WTC11 (cell line): ENCODE measurements at regions not wholly inside any gene's neighbourhood (a gene's known extent, or its start where the extent isn't known, plus 50 kb on each side); places are given as distances from the start of the nearest gene placed in this dataset.

Source experiments
- ATAC-seq: fragments of 200-7000 bp; cut with Tn5 transposase; 2 replicates; pipeline ENCODE4 v1.10.0; 2021; ENCODE audit warnings: mild to moderate bottlenecking, moderate library complexity
- CTCF ChIA-PET: fragments of 300-600 bp; sonication (Branson Sonifier 250); formaldehyde crosslinking; loops from one replicate; lab custom pipeline; 2021; ENCODE audit warnings: antibody characterized with exemption; lab: Charles Lee
- POLR2A ChIA-PET: fragments of 350-600 bp; sonication (Branson Sonifier 250); formaldehyde crosslinking; loops from one replicate; lab custom pipeline; 2021; ENCODE audit warnings: antibody characterized with exemption; lab: Charles Lee
- DNase-seq: peaks from one replicate; pipeline ENCODE4 v3.0.0; 2021; ENCODE audit warnings: low spot score
- H3K27ac Mint-ChIP-seq: 2 replicates; pipeline ENCODE4 v1.8.0; 2021; ENCODE audit warnings: mixed read lengths
- H3K27me3 Mint-ChIP-seq: 2 replicates; pipeline ENCODE4 v1.8.0; 2021; ENCODE audit warnings: low read depth, mild to moderate bottlenecking, moderate library complexity, mixed read lengths
- H3K36me3 Mint-ChIP-seq: 2 replicates; pipeline ENCODE4 v1.8.0; 2021; ENCODE audit warnings: mixed read lengths
- H3K4me1 Mint-ChIP-seq: 2 replicates; pipeline ENCODE4 v1.8.0; 2022; ENCODE audit warnings: mixed read lengths
- H3K4me3 Mint-ChIP-seq: 2 replicates; pipeline ENCODE4 v1.8.0; 2021; ENCODE audit warnings: mild to moderate bottlenecking, moderate library complexity, mixed read lengths
- H3K9me3 Mint-ChIP-seq: 2 replicates; pipeline ENCODE4 v1.8.0; 2021; ENCODE audit warnings: mixed read lengths
- ESRRA ChIP-seq: sonication (generic); formaldehyde crosslinking; IDR thresholded peaks from 2 replicates; pipeline ENCODE4 v1.8.1; 2022; ENCODE audit warnings: mild to moderate bottlenecking, missing genetic modification reagents, borderline replicate concordance
- FOXP1 ChIP-seq: sonication (generic); formaldehyde crosslinking; IDR thresholded peaks from 2 replicates; pipeline ENCODE4 v1.8.0; 2022; ENCODE audit warnings: missing genetic modification reagents, mild to moderate bottlenecking, moderate library complexity, borderline replicate concordance
- JUN ChIP-seq: sonication (generic); formaldehyde crosslinking; IDR thresholded peaks from 2 replicates; pipeline ENCODE4 v1.8.0; 2023; ENCODE audit warnings: mild to moderate bottlenecking, missing genetic modification reagents
- RORB ChIP-seq: fragments of 250-450 bp; sonication (Bioruptor Pico); IDR thresholded peaks from 2 replicates; pipeline ENCODE4 v1.9.0; 2021; ENCODE audit warnings: mild to moderate bottlenecking
- TP53 ChIP-seq: sonication (generic); formaldehyde crosslinking; IDR thresholded peaks from 2 replicates; pipeline ENCODE4 v1.8.1; 2023; ENCODE audit warnings: mild to moderate bottlenecking, missing genetic modification reagents
- ZBTB21 ChIP-seq: sonication (generic); formaldehyde crosslinking; IDR thresholded peaks from 2 replicates; pipeline ENCODE4 v1.8.1; 2023; ENCODE audit warnings: mild to moderate bottlenecking, missing genetic modification reagents, borderline replicate concordance
- ZNF263 ChIP-seq: sonication (generic); formaldehyde crosslinking; IDR thresholded peaks from 2 replicates; pipeline ENCODE4 v1.8.1; 2022; ENCODE audit warnings: low read depth, mild to moderate bottlenecking, moderate library complexity, missing genetic modification reagents
- ZNF396 ChIP-seq: fragments of 250-450 bp; sonication (Bioruptor Pico); IDR thresholded peaks from 2 replicates; pipeline ENCODE4 v1.8.0; 2021; ENCODE audit warnings: mild to moderate bottlenecking, moderate library complexity, borderline replicate concordance
- TF ChIP-seq, protein P1 (sequence below): sonication (generic); formaldehyde crosslinking; IDR thresholded peaks from 2 replicates; pipeline ENCODE4 v1.8.0; 2023; ENCODE audit warnings: mild to moderate bottlenecking, missing genetic modification reagents
- TF ChIP-seq, protein P2 (sequence below): sonication (generic); formaldehyde crosslinking; IDR thresholded peaks from 2 replicates; pipeline ENCODE4 v1.8.1; 2022; ENCODE audit warnings: low read depth, mild to moderate bottlenecking, moderate library complexity, missing genetic modification reagents, borderline replicate concordance
- TF ChIP-seq, protein P3 (sequence below): sonication (generic); formaldehyde crosslinking; IDR thresholded peaks from 2 replicates; pipeline ENCODE4 v1.8.1; 2023; ENCODE audit warnings: mild to moderate bottlenecking, missing genetic modification reagents
- TF ChIP-seq, protein P4 (sequence below): sonication (generic); formaldehyde crosslinking; IDR thresholded peaks from 2 replicates; pipeline ENCODE4 v1.8.0; 2022; ENCODE audit warnings: mild to moderate bottlenecking, missing genetic modification reagents
- TF ChIP-seq, protein P5 (sequence below): sonication (generic); formaldehyde crosslinking; IDR thresholded peaks from 2 replicates; pipeline ENCODE4 v1.8.1; 2023; ENCODE audit warnings: mild to moderate bottlenecking, missing genetic modification reagents, borderline replicate concordance
- TF ChIP-seq, protein P6 (sequence below): sonication (generic); formaldehyde crosslinking; IDR thresholded peaks from 2 replicates; pipeline ENCODE4 v1.8.0; 2022; ENCODE audit warnings: mild to moderate bottlenecking, missing genetic modification reagents
- TF ChIP-seq, protein P7 (sequence below): fragments of 250-450 bp; sonication (Bioruptor Pico); IDR thresholded peaks from 2 replicates; pipeline ENCODE4 v1.8.0; 2021; ENCODE audit warnings: mild to moderate bottlenecking
- TF ChIP-seq, protein P8 (sequence below): fragments of 250-450 bp; sonication (Bioruptor Pico); IDR thresholded peaks from 2 replicates; pipeline ENCODE4 v1.9.0; 2021; ENCODE audit warnings: moderate library complexity, mild to moderate bottlenecking, inconsistent platforms, borderline replicate concordance
- TF ChIP-seq, protein P9 (sequence below): fragments of 250-450 bp; sonication (Bioruptor Pico); IDR thresholded peaks from 2 replicates; pipeline ENCODE4 v2.1.2; 2022; ENCODE audit warnings: mild to moderate bottlenecking, moderate library complexity
- TF ChIP-seq, protein P10 (sequence below): fragments of 250-450 bp; sonication (Bioruptor Pico); conservative IDR thresholded peaks from 2 replicates; pipeline ENCODE4 v1.9.0; 2021; ENCODE audit warnings: mild to moderate bottlenecking

DNA sequence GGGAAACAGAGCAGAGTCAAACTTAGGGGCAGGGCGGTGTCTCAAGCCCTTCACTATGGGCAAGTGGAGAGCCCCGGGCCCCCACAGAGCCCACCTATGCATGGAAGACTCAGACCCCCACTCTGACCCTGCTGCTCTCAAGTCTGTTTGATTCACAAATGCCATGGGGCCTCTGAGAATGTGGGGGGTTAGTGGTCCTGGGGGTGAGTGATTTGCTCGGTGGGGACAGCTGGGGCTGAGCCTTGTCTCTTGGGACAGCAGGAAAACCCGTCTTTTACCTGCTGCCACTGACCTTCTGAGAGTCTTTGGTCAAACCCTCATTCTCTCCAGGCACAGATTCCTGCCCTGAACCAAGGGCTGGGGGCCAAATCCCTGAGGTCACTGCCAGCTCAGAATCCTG is 201.0 kb upstream of the RTL1 start (continued):
- TF ChIP-seq, protein P1, sequence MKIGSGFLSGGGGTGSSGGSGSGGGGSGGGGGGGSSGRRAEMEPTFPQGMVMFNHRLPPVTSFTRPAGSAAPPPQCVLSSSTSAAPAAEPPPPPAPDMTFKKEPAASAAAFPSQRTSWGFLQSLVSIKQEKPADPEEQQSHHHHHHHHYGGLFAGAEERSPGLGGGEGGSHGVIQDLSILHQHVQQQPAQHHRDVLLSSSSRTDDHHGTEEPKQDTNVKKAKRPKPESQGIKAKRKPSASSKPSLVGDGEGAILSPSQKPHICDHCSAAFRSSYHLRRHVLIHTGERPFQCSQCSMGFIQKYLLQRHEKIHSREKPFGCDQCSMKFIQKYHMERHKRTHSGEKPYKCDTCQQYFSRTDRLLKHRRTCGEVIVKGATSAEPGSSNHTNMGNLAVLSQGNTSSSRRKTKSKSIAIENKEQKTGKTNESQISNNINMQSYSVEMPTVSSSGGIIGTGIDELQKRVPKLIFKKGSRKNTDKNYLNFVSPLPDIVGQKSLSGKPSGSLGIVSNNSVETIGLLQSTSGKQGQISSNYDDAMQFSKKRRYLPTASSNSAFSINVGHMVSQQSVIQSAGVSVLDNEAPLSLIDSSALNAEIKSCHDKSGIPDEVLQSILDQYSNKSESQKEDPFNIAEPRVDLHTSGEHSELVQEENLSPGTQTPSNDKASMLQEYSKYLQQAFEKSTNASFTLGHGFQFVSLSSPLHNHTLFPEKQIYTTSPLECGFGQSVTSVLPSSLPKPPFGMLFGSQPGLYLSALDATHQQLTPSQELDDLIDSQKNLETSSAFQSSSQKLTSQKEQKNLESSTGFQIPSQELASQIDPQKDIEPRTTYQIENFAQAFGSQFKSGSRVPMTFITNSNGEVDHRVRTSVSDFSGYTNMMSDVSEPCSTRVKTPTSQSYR (CRISPR knock-in tag), result no peak
- TF ChIP-seq, all 79 proteins: peak for 0

DNA sequence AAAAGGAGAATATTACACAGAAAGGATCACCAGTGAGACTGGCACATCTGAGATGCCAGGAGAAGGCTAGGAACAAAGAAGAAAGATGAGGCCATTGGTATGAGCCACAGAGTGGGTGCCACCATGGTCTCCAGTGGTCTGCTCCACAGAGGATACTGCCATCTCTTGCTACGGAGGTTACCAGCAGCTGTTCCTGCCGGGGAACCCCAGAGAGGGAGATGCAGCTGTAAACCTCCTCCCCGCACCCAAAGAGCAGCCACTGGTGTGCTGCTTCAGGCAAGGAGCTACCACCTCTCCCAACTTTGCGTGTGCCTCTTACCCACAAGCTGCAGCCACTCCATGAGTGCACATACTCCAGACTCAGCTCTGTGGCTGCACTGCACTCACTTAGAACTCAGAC is 201.5 kb upstream of the RTL1 start:
- H3K27ac Mint-ChIP-seq, result no peak overlapping the region
- no peak for DNase-seq
- no peak overlapping the region for H3K4me3 Mint-ChIP-seq
- CTCF ChIA-PET, result interaction anchor here (0.5 kb wide), 1 partner anchor 327 kb away, joined by 3 read pairs; no protein-coding TSS in a partner anchor
- H3K36me3 Mint-ChIP-seq, result peaks cover 4% of the 10 kb centered on the region
- ATAC-seq, result no peak
- H3K27me3 Mint-ChIP-seq, result no peaks in the 10 kb centered on the region; the same call in 1 of the 2 replicates
- H3K9me3 Mint-ChIP-seq, result peaks cover 12% of the 10 kb centered on the region
- POLR2A ChIA-PET, result no interaction called here
- 0 out of 2 replicates have a peak, but pooled peaks cover 2% of the 10 kb centered on the region for H3K4me1 Mint-ChIP-seq
- no peak for TF ChIP-seq FOXP1 (CRISPR knock-in tag)
- TF ChIP-seq, protein P2, sequence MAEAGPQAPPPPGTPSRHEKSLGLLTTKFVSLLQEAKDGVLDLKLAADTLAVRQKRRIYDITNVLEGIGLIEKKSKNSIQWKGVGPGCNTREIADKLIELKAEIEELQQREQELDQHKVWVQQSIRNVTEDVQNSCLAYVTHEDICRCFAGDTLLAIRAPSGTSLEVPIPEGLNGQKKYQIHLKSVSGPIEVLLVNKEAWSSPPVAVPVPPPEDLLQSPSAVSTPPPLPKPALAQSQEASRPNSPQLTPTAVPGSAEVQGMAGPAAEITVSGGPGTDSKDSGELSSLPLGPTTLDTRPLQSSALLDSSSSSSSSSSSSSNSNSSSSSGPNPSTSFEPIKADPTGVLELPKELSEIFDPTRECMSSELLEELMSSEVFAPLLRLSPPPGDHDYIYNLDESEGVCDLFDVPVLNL (CRISPR knock-in tag), result no peak
- TF ChIP-seq ZBTB21 (CRISPR knock-in tag), result no peak
- TF ChIP-seq, protein P3, sequence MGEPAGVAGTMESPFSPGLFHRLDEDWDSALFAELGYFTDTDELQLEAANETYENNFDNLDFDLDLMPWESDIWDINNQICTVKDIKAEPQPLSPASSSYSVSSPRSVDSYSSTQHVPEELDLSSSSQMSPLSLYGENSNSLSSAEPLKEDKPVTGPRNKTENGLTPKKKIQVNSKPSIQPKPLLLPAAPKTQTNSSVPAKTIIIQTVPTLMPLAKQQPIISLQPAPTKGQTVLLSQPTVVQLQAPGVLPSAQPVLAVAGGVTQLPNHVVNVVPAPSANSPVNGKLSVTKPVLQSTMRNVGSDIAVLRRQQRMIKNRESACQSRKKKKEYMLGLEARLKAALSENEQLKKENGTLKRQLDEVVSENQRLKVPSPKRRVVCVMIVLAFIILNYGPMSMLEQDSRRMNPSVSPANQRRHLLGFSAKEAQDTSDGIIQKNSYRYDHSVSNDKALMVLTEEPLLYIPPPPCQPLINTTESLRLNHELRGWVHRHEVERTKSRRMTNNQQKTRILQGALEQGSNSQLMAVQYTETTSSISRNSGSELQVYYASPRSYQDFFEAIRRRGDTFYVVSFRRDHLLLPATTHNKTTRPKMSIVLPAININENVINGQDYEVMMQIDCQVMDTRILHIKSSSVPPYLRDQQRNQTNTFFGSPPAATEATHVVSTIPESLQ (CRISPR knock-in tag), result no peak
- TF ChIP-seq, protein P4, sequence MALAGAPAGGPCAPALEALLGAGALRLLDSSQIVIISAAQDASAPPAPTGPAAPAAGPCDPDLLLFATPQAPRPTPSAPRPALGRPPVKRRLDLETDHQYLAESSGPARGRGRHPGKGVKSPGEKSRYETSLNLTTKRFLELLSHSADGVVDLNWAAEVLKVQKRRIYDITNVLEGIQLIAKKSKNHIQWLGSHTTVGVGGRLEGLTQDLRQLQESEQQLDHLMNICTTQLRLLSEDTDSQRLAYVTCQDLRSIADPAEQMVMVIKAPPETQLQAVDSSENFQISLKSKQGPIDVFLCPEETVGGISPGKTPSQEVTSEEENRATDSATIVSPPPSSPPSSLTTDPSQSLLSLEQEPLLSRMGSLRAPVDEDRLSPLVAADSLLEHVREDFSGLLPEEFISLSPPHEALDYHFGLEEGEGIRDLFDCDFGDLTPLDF (CRISPR knock-in tag), result no peak
- TF ChIP-seq, protein P5, sequence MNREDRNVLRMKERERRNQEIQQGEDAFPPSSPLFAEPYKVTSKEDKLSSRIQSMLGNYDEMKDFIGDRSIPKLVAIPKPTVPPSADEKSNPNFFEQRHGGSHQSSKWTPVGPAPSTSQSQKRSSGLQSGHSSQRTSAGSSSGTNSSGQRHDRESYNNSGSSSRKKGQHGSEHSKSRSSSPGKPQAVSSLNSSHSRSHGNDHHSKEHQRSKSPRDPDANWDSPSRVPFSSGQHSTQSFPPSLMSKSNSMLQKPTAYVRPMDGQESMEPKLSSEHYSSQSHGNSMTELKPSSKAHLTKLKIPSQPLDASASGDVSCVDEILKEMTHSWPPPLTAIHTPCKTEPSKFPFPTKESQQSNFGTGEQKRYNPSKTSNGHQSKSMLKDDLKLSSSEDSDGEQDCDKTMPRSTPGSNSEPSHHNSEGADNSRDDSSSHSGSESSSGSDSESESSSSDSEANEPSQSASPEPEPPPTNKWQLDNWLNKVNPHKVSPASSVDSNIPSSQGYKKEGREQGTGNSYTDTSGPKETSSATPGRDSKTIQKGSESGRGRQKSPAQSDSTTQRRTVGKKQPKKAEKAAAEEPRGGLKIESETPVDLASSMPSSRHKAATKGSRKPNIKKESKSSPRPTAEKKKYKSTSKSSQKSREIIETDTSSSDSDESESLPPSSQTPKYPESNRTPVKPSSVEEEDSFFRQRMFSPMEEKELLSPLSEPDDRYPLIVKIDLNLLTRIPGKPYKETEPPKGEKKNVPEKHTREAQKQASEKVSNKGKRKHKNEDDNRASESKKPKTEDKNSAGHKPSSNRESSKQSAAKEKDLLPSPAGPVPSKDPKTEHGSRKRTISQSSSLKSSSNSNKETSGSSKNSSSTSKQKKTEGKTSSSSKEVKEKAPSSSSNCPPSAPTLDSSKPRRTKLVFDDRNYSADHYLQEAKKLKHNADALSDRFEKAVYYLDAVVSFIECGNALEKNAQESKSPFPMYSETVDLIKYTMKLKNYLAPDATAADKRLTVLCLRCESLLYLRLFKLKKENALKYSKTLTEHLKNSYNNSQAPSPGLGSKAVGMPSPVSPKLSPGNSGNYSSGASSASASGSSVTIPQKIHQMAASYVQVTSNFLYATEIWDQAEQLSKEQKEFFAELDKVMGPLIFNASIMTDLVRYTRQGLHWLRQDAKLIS (CRISPR knock-in tag), result no peak
- TF ChIP-seq, protein P6, sequence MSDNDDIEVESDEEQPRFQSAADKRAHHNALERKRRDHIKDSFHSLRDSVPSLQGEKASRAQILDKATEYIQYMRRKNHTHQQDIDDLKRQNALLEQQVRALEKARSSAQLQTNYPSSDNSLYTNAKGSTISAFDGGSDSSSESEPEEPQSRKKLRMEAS (CRISPR knock-in tag), result no peak
- TF ChIP-seq, protein P7, sequence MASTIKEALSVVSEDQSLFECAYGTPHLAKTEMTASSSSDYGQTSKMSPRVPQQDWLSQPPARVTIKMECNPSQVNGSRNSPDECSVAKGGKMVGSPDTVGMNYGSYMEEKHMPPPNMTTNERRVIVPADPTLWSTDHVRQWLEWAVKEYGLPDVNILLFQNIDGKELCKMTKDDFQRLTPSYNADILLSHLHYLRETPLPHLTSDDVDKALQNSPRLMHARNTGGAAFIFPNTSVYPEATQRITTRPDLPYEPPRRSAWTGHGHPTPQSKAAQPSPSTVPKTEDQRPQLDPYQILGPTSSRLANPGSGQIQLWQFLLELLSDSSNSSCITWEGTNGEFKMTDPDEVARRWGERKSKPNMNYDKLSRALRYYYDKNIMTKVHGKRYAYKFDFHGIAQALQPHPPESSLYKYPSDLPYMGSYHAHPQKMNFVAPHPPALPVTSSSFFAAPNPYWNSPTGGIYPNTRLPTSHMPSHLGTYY (CRISPR knock-in tag), result no peak
- TF ChIP-seq, protein P8, sequence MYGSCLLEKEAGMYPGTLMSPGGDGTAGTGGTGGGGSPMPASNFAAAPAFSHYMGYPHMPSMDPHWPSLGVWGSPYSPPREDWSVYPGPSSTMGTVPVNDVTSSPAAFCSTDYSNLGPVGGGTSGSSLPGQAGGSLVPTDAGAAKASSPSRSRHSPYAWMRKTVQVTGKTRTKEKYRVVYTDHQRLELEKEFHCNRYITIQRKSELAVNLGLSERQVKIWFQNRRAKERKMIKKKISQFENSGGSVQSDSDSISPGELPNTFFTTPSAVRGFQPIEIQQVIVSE (CRISPR knock-in tag), result no peak
- TF ChIP-seq, protein P9, sequence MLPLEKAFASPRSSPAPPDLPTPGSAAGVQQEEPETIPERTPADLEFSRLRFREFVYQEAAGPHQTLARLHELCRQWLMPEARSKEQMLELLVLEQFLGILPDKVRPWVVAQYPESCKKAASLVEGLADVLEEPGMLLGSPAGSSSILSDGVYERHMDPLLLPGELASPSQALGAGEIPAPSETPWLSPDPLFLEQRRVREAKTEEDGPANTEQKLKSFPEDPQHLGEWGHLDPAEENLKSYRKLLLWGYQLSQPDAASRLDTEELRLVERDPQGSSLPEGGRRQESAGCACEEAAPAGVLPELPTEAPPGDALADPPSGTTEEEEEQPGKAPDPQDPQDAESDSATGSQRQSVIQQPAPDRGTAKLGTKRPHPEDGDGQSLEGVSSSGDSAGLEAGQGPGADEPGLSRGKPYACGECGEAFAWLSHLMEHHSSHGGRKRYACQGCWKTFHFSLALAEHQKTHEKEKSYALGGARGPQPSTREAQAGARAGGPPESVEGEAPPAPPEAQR (CRISPR knock-in tag), result no peak
- no peak for TF ChIP-seq ZNF263 (CRISPR knock-in tag)
- no peak for TF ChIP-seq ZNF396 (CRISPR knock-in tag)
- no peak for TF ChIP-seq ESRRA (CRISPR knock-in tag)
- TF ChIP-seq, protein P10, sequence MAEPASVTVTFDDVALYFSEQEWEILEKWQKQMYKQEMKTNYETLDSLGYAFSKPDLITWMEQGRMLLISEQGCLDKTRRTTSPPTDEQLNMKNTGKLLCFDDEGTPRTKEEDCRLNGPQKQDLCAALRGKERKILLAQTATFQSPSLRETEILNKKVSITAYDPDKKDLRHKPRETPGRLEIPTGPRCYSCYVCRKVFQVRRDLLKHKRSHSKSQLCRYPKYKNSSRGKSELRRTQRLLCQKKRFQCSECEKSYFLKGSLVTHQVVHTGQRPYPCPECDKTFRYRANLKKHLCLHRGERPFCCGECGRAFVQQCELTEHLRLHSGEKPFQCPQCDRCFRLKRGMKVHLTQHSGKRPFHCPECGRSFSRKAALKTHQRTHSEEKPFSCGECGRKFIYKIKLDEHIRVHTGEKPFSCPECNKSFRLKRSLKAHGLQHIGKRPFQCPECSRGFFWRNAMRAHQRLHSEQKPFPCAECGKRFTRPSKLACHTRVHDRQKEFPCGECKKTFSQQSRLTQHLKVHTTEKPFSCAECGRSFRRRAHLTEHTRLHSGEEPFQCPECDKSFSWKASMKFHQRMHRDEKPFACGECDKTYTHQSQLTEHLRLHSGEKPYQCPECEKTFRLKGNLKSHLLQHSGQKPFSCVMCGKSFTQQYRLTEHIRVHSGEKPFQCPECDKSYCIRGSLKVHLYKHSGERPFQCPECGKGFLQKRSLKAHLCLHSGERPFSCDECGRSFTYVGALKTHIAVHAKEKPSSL (CRISPR knock-in tag), result no peak
- no peak for TF ChIP-seq JUN
- no peak for TF ChIP-seq TP53 (CRISPR knock-in tag)
- TF ChIP-seq RORB, result no peak
